OCI-LY7 (cell line): ENCODE measurements at regions not wholly inside any gene's neighbourhood (a gene's known extent, or its start where the extent isn't known, plus 50 kb on each side); places are given as distances from the start of the nearest gene placed in this dataset.

ENCODE experiments used
- CTCF ChIP-seq: fragments of 200-600 bp; sonication (generic); conservative IDR thresholded peaks from 2 replicates; pipeline ENCODE4 v1.5.1; 2014; ENCODE audit warnings: mild to moderate bottlenecking, antibody characterized with exemption, low read length, moderate library complexity, mixed read lengths
- EZH2phosphoT487 ChIP-seq: fragments of 200-600 bp; sonication (generic); IDR thresholded peaks from 2 replicates; pipeline ENCODE4 v1.6.1; 2018; ENCODE audit warnings: low read depth, borderline replicate concordance, mild to moderate bottlenecking, mixed run types, antibody characterized with exemption, low read length, moderate library complexity, mixed read lengths

GRCh38 chr11:134733646-134734045 lies 321.6 kb upstream of the B3GAT1 start:
- TF ChIP-seq CTCF (no peak), EZH2phosphoT487 (no peak)
